DMS114 treated with DMSO at 0.1 percent for 48 hours (cell line): ENCODE measurements at regions not wholly inside any gene's neighbourhood (a gene's known extent, or its start where the extent isn't known, plus 50 kb on each side); places are given as distances from the start of the nearest gene placed in this dataset.

Experiments
- DNase-seq: peaks from one replicate; lab custom pipeline; 2025; ENCODE audit not compliant: unreplicated experiment; lab: John Stamatoyannopoulos, UW

DNA sequence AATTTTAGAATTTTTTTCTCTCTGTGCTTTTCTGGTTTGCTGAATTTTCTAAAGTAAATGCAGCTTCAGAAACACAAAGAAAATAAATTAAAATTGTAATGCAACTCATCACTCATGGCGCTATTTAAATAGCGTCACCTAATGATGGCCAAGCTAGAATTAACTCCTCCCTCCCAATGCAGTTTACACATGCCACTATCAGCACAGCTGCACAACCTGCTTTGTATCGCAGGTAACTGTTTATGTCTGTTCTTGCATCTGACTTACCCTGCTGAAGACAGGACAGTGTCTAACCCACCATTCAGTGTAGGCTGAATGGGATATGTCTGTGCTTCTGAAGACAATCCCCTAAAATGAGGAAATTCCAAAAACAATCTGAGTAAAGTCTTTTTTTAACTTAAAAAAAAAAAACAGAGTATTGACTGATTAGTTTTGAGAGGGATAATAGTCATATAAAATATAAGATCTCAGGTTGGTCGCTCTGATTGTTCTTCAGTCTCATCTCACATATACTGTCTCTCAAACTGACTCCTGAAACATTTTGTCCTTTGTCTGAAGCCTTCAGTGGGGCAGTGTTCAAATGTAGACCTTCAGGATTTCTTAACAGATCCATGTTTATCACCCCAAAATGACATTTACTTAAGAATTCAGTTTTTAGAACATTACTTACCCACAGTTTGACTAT, 271.4 kb downstream of the ZEB2 start:
- DNase-seq: no peak

DNA sequence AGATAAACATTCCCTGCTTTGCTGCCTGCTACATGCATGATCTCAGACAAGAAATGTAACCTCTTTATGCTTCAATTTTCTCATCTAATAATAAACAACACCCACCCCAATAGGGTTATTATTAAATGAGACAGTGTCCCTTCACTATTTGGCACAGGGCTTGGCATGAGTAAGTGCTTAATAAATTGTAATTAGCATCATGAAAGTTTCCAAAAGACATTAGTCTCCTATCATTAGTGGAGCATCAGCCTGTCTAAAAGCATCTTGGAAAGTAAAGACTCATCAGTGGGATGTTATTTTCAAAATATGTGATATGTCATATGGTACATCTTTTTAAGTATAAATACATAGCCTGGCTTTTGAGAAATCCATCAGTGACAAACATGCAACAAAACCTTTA, 275.0 kb downstream of the ZEB2 start:
- DNase-seq: no peak

DNA sequence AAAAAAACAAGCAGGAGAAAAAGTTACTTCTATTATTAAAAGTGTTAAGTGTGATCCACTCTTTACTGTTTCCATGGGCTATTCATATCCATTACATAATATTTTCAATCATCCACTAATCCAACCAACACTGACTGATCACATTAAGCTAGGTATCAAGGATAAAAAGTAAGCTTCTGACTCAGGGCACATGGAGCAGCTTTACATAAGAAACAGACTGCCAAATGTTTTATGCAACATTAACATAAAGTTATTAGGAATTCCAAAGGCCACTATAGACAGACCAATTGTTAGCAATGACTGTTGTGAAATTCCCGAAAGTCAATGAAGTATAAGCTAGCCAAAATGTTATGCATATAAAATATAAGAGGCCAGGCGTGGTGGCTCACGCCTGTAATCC, 277.6 kb downstream of the ZEB2 start:
- no peak for DNase-seq

DNA sequence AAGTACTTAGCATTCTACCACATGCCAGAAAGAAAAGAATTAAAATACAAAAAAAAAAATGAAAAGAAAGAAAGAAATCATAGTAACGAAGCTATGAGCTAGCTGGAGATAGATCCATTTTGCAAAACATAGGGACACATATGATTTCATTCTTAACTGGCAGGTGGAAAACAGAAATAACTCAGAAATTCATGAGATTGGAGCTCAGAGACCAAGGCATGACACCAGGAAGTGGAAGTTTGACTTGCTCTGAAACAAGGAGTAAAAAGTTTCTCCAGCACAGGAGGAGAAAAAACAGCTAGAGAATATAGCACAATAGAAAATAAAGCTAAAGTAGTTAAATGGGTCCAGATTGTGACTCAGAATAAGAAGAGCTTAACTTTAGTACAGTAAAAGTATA, 278.1 kb downstream of the ZEB2 start:
- DNase-seq: no peak

DNA sequence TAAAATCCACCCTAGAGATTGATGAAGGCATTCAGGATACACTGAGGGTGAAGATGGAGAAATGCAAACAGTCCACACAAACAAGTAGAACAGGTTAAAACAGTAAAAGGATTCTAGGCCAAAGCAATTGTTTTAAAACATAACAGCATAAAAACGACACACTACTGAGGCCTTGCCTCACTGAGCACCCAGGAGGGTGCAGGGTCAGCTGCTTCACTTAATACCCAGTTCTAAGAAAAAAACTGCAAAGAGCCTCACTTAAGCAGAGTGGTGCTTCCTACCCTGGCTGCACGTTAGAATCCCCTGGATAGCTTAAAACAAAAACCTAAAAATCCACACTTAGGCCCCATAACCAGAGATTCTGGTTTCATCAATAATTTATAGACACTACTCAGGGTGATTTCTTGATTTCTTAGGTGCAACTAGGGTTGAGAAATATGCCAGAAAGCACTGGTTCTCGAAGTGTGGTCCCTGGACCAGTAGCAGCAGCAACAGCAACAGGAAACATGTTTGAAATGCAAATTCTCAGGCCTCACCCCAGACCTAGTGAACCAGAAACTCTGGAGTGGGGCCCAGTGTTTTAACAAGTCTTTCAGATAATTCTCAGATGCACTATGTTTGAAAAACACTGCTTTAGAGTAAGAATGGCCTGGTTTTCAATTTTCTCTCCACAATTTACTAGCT, 279.1 kb downstream of the ZEB2 start:
- DNase-seq: no peak

DNA sequence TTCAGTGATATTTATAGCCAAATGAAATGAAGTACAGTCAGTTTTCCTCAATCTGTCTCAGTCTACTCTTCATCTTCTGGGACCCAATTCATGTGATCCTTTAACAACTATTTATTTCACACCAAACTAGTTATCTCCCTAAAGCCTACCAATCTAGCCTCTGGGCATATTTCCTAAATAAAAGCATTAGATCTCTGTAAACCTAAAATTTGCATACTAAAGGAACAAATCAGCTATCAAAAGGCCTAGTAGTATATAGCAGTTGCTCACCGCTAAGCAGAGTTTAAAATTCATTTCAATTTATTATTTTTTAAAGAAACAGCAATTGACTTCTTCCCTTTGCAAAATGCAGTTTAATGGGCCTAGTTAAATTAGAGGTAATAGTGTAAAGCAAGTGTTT, 280.2 kb downstream of the ZEB2 start:
- DNase-seq: no peak

DNA sequence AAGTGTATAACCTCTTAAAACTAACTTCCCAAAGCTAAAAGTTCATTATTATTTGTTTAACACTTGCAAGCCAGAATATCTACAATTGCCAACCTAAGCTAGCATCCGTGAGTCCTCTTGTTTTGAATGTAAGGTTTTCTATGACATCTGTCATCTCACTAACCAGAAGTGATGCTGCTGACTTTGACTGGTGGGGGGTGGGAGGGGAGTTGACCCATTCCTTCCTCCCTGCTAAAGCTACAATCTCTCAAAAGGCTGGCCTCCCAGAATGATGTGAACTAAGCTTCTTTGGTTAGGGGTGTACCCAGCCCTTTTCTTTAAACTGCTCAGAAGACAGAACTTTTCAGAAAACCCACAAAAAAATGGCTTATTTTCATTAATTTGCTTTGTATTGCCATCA, 280.6 kb downstream of the ZEB2 start:
- DNase-seq: no peak

DNA sequence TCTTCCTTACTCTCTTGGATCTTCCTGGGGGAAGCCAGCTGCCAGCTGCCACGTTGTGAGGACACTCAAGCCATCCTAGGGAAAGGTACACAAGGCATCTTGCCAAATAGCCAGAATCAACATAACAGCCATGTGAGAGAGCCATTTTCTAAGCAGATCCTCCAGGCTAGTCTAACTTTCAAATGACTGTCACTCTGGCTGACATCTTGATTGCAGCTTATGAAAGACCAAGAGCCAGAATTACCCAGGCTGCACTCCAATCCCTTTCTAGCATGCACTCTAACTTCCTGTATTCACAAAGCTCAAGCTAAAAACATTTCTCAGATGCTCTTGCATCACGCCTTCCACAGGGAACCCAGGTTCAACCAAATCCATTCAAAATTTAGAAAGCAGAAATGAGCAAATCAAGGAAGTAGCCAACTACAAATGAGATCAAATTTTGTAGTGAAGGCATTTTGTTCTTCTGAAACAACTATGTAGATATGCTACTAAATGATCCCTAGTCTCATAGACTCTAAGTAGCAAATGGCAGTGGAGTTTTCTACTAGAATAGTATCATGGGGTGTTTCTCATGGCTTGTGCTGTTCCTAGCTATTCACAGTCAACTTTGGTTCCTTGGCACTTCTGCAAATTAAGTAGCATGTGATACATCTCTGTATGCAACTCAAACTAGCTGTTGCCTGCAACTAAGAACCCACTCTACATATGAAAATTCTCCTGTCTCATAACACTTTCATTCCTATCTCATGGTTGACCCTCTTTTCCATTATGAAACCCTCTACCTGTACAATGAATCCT, 281.9 kb downstream of the ZEB2 start:
- DNase-seq: no peak

DNA sequence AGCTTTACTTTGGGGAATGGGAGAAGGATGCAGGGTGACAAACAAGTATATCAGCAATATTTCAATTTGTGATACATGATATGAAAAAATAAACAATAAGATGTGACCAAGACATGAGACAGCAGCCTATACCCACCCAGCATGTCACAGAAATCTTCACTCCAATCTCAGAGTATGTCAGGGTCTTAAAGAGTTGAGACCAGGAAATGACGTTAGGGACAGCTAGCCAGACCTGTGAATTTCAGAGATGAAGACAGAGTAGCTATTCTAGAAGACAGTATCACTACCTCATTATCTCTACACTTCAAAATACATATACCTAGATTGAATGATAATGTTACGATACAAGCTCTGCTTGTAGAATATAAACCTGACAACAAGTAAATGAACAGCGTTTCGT, 282.8 kb downstream of the ZEB2 start:
- DNase-seq: no peak

DNA sequence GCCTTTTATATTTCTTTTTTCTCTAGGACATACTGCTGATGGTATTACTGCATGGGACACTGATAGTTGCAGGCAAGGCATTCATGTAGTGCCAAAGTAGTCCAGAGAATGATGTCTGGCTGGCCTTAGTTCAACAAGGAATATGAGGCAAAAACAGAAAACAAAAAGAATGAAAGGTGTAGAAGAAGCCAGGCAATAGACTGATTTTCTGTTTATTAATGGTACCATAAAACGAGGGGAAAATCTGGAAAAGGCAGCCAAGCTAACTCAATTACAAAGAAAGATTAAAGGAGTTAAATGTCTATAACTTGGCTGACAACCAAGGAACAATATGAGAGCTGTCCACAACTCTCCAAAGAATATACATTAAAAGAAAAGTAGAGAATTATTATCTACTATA, 284.9 kb downstream of the ZEB2 start:
- no peak for DNase-seq

DNA sequence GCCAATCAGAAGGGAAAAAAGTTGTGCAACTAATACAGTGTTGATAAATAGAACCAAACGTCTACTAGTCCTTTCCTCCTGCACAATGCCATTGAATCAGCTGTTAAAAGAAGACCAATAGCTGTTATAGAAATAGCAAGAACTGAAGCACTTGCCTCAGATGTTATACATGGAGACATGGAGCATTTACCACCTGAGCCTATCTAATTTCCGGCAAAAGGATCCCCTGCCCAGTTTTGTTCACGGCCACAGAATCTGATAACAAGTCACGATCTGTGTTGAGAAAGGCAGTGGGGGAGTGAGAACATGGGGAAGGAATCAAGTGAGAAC, 285.4 kb downstream of the ZEB2 start:
- DNase-seq: no peak

DNA sequence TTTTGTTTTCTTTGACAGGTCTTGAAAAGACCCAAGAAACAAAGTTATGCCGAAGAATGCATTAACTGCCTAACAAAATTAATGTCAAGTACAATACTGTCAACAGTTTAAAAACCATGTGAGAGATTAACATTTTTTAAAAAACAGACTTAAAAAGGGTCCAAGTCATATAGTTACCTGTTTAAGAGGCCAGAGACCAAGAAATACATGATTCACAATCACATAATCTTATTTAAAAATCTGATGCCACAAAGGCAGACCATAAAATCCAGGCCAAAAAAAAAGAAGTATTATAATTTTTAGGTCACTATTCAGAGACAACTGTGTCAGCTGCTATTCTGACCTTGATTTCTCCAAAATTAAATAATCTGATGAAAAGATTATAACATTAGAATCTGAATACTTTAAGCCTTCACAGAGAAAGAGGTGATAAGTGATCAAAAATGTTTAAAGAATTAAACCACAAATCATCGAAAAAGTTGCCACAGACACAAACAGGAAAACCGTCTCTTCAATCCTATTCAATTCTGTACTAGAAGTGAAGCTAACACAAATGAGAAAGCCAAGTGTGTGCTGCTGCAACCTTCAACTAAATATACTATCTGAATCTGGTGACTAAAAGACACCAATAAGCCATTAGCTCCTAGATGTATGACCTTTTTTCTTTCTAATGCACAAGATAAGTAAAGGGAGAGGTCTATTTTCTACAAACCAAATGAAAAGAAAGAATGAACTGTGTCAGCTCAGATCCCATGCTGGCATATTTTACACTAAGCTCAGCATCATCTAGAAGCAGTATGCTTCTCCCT, 286.0 kb downstream of the ZEB2 start:
- no peak for DNase-seq

DNA sequence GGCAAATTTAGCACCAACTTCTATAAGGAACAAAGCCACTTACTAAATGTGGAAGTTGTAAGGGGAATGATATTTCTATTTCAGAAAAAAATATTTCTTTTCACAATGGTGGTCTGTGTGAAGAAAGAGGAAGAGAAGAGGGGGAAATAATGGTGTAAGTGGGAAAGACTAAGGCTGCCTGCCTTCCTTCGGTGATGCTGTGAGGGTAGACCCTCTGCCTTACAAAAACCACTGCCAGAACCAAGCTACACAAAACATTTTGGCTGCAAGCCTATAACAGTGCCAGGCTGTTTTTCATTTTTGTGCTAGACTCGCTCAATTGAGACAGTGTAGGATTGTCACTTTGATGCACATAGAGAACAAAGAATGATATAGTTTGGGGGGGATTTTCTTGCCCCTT, 286.6 kb downstream of the ZEB2 start:
- no peak for DNase-seq

DNA sequence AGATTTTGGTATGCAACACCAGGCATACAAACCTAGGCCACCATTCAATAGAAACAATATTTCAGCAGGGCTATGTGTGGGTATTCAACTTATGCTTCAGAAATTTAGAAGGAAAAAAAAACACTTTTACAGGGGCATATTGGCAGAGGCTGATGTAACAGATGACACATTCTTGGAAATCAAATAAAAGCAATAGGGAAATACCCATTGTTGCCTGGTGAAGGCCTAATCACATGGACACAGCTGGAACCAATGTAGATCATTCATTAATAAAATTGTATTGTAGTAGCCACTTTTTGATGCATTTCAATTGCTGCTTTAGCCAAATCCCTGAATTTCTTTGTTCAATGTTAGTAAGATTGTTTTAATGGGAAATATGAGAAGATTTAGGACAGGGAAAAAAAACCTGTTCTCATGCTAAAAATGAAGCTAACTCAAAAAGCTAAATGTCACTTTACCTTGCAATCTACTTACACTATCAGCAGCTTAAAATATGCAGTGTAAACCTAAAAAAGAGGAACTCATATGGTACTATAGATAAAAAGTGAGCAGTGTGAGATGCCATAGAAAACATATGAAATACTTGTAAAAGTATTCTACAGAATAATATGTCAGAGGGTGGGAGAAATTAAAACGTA, 289.4 kb downstream of the ZEB2 start:
- DNase-seq: no peak

DNA sequence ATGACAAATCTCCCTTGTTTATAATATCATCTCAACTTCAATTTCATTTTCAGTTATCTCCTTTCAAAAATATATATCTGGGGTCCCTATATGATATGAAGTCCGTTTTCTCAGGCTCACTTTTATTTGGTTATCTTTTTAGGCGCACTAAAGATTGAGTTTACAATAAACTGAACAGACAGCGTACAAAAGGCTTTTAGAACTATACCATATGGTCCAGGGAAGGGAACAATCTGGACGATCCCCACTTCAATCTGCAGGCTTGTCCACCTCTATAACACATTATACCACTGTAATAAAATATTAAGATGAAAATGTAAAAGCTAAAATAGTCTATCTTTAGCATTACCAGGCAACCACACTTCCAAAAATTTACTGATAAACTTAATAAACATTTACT, 289.9 kb downstream of the ZEB2 start:
- DNase-seq: no peak

DNA sequence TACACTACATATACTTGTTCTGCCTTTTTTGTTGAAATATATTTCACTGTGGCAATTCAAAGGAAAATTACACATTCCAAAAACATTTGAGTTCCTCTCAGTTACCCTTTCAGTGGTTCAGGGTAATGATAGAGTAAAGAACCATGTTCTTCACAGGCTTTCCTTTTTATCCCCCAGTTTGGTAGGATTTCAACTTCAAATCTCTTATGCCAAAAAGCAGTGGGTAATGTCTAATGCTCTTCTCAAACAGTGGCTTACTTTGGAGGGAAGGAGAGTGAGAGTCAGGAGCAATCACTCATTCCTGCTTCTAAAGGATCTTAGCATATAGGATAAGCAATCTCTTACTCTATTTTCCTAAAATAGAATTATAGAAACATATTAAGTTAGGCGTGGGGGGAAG, 290.6 kb downstream of the ZEB2 start:
- DNase-seq: no peak

DNA sequence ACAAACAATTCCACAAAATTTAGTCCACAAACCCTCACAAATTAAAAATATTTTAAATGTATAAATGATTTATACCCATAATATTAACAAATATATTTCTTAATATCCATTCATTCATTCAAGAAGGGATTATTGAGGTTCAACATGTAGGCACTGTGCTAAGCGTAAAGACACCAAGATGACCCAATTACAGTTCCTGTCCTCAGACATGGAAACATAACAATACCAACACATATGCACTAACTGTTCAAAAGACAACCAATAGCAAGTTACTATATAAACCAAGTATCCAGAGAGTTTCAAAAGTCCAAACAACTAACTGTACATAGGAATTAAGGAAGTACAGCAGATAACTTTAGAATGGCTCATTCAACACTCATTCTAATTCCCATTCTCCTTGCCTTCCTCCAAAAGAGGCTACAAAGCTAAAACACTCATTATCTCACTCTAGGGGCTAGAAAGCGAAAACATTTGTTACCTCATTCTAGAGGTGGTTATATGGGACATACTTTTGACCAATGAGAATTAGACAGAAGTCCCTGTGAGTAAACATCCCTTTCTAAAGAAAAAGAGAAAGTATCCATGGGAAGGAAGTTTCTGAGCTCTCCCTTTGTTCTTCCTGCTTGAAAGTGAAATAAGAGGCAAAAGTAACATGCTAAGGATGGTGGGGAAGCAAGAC, 292.4 kb downstream of the ZEB2 start:
- DNase-seq: no peak

DNA sequence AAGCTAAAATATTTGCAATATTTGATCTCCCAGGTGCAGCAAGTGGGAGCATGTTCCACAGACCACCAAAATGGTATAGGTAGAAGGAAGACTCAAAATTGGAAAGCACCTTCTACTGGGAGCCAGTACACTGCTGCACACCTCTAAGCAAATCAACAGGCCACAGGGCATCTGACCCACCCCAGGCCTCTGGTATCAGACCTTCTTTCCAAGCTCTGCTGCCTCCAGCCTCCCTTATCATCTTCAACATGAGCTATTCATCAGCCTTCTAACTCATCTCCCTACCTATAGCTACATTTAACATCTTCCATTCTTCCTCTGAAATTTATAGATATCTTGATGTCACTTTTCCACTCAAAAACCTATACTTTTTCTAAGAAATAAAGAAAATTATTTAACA, 294.8 kb downstream of the ZEB2 start:
- no peak for DNase-seq

DNA sequence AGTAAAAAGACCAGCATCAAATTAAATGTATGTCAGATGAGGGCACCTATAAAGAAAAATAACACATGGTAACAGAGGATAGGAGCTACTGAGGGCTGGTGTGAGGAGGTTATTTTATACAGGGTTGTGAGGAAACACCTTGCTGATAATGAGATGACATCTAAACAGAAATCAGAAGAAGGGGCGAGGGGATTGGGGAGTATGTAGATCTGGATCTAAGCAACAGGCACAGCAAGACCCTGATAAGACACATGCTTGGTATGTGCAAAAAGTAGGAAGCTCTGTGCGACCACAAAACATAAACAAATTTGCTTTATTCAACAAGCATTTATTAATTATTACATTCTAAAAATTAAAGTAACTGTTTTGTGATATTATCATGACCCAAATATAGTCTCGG, 295.4 kb downstream of the ZEB2 start:
- no peak for DNase-seq

DNA sequence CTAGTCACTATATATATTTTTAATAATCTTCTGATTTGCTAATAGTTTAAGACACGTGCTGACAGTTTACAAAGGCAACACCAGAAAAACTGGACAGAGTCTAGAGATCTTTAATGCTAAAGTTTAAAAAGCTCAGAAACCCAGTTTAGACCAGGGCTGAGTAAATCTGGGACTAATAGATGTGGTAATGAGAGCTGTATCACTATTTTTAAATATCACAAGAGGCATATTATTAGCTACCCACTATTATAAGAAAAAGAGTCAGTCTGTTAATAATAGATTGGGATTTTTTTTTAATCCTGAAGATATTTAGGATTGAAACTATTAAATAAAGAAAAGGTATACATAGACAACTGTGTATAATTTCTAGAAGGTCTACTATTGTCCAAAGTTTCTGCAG, 299.9 kb downstream of the ZEB2 start:
- no peak for DNase-seq
